WTC11 (cell line): ENCODE measurements at regions not wholly inside any gene's neighbourhood (a gene's known extent, or its start where the extent isn't known, plus 50 kb on each side); places are given as distances from the start of the nearest gene placed in this dataset.

Experiments
- ATF1 ChIP-seq: sonication (generic); formaldehyde crosslinking; IDR thresholded peaks from 2 replicates; pipeline ENCODE4 v1.8.1; 2023; ENCODE audit warnings: mild to moderate bottlenecking, moderate library complexity, missing genetic modification reagents
- ESRRA ChIP-seq: sonication (generic); formaldehyde crosslinking; IDR thresholded peaks from 2 replicates; pipeline ENCODE4 v1.8.1; 2022; ENCODE audit warnings: mild to moderate bottlenecking, missing genetic modification reagents, borderline replicate concordance
- FOXJ3 ChIP-seq: sonication (generic); formaldehyde crosslinking; IDR thresholded peaks from 2 replicates; pipeline ENCODE4 v1.9.0; 2021; ENCODE audit warnings: missing genetic modification reagents, mild to moderate bottlenecking, borderline replicate concordance
- NR3C1 ChIP-seq: sonication (generic); formaldehyde crosslinking; conservative IDR thresholded peaks from 2 replicates; pipeline ENCODE4 v1.8.1; 2023; ENCODE audit warnings: low read depth, mild to moderate bottlenecking, missing genetic modification reagents
- SP1 ChIP-seq: sonication (generic); formaldehyde crosslinking; conservative IDR thresholded peaks from 2 replicates; pipeline ENCODE4 v1.8.1; 2022; ENCODE audit warnings: missing genetic modification reagents
- TF ChIP-seq, protein P1 (sequence below): sonication (generic); formaldehyde crosslinking; IDR thresholded peaks from 2 replicates; pipeline ENCODE4 v1.8.1; 2023; ENCODE audit warnings: mild to moderate bottlenecking, missing genetic modification reagents, moderate library complexity
- TF ChIP-seq, protein P2 (sequence below): fragments of 200-600 bp; IDR thresholded peaks from 2 replicates; pipeline ENCODE4 v1.8.0; 2022; ENCODE audit warnings: antibody characterized with exemption

DNA sequence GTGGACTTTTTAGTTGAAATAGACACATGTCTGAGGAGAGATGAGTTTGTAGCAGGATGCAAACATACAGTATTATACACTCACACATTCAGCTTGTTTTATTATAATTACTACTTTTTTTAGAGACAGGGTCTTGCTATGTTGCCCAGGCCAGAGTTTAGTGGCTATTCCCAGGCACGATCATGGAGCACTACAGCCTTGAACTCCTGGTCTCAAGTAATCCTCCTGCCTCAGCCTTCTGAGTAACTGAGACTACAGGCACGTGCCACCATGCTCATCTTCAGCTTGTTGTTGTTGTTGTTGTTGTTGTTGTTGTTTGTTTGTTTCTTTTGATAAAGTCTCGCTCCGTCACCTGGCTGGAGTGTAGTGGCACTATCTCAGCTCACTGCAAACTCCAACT lies 94.7 kb upstream of the ACSL4 start:
- TF ChIP-seq, protein P1, sequence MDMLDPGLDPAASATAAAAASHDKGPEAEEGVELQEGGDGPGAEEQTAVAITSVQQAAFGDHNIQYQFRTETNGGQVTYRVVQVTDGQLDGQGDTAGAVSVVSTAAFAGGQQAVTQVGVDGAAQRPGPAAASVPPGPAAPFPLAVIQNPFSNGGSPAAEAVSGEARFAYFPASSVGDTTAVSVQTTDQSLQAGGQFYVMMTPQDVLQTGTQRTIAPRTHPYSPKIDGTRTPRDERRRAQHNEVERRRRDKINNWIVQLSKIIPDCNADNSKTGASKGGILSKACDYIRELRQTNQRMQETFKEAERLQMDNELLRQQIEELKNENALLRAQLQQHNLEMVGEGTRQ (CRISPR knock-in tag): no peak
- TF ChIP-seq SP1 (CRISPR knock-in tag) (no peak), ESRRA (no peak), NR3C1 (CRISPR knock-in tag) (no peak), ATF1 (CRISPR knock-in tag) (no peak), FOXJ3 (no peak)
- TF ChIP-seq, protein P2, sequence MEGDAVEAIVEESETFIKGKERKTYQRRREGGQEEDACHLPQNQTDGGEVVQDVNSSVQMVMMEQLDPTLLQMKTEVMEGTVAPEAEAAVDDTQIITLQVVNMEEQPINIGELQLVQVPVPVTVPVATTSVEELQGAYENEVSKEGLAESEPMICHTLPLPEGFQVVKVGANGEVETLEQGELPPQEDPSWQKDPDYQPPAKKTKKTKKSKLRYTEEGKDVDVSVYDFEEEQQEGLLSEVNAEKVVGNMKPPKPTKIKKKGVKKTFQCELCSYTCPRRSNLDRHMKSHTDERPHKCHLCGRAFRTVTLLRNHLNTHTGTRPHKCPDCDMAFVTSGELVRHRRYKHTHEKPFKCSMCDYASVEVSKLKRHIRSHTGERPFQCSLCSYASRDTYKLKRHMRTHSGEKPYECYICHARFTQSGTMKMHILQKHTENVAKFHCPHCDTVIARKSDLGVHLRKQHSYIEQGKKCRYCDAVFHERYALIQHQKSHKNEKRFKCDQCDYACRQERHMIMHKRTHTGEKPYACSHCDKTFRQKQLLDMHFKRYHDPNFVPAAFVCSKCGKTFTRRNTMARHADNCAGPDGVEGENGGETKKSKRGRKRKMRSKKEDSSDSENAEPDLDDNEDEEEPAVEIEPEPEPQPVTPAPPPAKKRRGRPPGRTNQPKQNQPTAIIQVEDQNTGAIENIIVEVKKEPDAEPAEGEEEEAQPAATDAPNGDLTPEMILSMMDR: no peak
